Choroid plexus epithelial cell (primary cell): ENCODE measurements at regions not wholly inside any gene's neighbourhood (a gene's known extent, or its start where the extent isn't known, plus 50 kb on each side); places are given as distances from the start of the nearest gene placed in this dataset.

Source experiments
- DNase-seq: peaks from one replicate; pipeline ENCODE4 v3.0.0-alpha.2; 2010; ENCODE audit warnings: low read depth
- H3K4me3 ChIP-seq: 2 replicates; pipeline ENCODE4 v1.5.1; 2011; ENCODE audit warnings: low read depth, mild to moderate bottlenecking, control low read depth, low read length, moderate library complexity
- TF ChIP-seq, protein P1 (sequence below): conservative IDR thresholded peaks from 2 replicates; pipeline ENCODE4 v1.5.1; 2011; ENCODE audit warnings: low read depth, mild to moderate bottlenecking, control low read depth, inconsistent platforms, low read length, moderate library complexity

DNA sequence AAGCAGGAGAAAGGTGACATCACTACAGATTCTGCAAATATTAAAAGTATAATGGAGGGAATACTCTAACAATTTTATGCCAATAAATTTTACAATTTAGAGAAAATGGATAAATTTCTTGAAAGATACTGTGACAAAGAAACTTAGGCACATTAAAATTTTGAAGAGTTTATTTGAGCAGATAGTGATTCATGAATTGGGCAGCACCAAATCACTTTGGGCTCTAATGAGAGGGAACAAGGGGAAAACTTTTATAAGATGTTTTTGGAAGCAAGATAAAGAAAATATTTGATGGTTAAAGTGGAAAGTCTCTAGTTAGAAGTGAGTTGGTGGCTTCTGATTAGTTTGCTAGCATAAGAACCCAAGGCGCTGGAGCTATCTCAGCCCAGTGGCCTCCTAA is 55.2 kb upstream of the FMN2 start:
- TF ChIP-seq, protein P1, sequence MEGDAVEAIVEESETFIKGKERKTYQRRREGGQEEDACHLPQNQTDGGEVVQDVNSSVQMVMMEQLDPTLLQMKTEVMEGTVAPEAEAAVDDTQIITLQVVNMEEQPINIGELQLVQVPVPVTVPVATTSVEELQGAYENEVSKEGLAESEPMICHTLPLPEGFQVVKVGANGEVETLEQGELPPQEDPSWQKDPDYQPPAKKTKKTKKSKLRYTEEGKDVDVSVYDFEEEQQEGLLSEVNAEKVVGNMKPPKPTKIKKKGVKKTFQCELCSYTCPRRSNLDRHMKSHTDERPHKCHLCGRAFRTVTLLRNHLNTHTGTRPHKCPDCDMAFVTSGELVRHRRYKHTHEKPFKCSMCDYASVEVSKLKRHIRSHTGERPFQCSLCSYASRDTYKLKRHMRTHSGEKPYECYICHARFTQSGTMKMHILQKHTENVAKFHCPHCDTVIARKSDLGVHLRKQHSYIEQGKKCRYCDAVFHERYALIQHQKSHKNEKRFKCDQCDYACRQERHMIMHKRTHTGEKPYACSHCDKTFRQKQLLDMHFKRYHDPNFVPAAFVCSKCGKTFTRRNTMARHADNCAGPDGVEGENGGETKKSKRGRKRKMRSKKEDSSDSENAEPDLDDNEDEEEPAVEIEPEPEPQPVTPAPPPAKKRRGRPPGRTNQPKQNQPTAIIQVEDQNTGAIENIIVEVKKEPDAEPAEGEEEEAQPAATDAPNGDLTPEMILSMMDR: no peak
- H3K4me3 ChIP-seq: no peak overlapping the region
- DNase-seq: no peak
